ENCODE measurements at regions not wholly inside any gene's neighbourhood (a gene's known extent, or its start where the extent isn't known, plus 50 kb on each side); places are given as distances from the start of the nearest gene placed in this dataset.
"Not testable (repeated sequence)": the region's sequence is repeated elsewhere in the genome, so short reads cannot be mapped to it uniquely, and the experiment has no call there.

- H3K4me1 ChIP-seq (ENCODE audit: insufficient read depth, low read length): peaks cover 6% of the 10 kb centered on the region; the same call in 1 of the 2 replicates
- no peaks in the 10 kb centered on the region for H3K36me3 ChIP-seq (ENCODE audit: insufficient read depth, low read length)
- no peaks in the 10 kb centered on the region for H3K9me3 ChIP-seq (ENCODE audit: insufficient read depth, low read depth, low read length)
- no peak overlapping the region for H3K4me3 ChIP-seq (ENCODE audit: low read length)
- H3K9ac ChIP-seq (ENCODE audit: low read depth, low read length): no peak overlapping the region
- WGBS: 93% methylated on average over 4 of the region's 4 CpGs
- no peak overlapping the region for H3K27ac ChIP-seq (ENCODE audit: low read depth, low read length)
- no peaks in the 10 kb centered on the region for H3K27me3 ChIP-seq (ENCODE audit: insufficient read depth, low read length)
Observed at GRCh38 chr6:40832691-40833090, 206.3 kb downstream of the UNC5CL start.

DNA sequence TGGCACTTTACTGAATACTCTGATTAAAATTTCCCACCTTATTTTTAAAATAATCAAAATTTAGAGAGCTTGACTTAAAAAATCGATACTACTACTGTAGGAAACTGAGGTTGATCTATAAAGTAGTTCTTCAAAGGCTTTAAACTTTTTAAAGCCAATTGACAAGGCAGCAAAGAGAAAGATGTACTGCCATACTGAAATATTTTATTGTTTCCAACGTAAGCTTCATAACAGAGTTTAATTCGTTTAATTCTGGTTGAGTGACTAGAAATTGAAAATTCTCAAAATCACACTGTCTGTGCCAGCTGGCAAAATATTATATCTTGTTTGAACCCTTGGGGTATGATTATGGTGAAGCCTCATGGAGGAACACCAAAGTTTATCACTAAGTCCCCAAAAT is 207.6 kb downstream of the UNC5CL start:
- Histone ChIP-seq H3K36me3 (ENCODE audit: insufficient read depth, low read length) (no peaks in the 10 kb centered on the region), H3K9ac (ENCODE audit: low read depth, low read length) (no peak overlapping the region), H3K4me1 (ENCODE audit: insufficient read depth, low read length) (peaks cover 6% of the 10 kb centered on the region; the same call in 1 of the 2 replicates), H3K9me3 (ENCODE audit: insufficient read depth, low read depth, low read length) (no peaks in the 10 kb centered on the region), H3K27ac (ENCODE audit: low read depth, low read length) (no peak overlapping the region), H3K4me3 (ENCODE audit: low read length) (no peak overlapping the region), H3K27me3 (ENCODE audit: insufficient read depth, low read length) (no peaks in the 10 kb centered on the region)
- 95% methylated on average over 3 of the region's 3 CpGs for WGBS

- Histone ChIP-seq H3K9ac (ENCODE audit: low read depth, low read length) (no peak overlapping the region), H3K27ac (ENCODE audit: low read depth, low read length) (no peak overlapping the region), H3K36me3 (ENCODE audit: insufficient read depth, low read length) (no peaks in the 10 kb centered on the region), H3K4me1 (ENCODE audit: insufficient read depth, low read length) (no peaks in the 10 kb centered on the region), H3K9me3 (ENCODE audit: insufficient read depth, low read depth, low read length) (no peaks in the 10 kb centered on the region), H3K27me3 (ENCODE audit: insufficient read depth, low read length) (no peaks in the 10 kb centered on the region), H3K4me3 (ENCODE audit: low read length) (no peak overlapping the region)
- WGBS: 89% methylated on average over 2 of the region's 2 CpGs
Observed at GRCh38 chr6:40825102-40825501, 213.9 kb downstream of the UNC5CL start.

DNA sequence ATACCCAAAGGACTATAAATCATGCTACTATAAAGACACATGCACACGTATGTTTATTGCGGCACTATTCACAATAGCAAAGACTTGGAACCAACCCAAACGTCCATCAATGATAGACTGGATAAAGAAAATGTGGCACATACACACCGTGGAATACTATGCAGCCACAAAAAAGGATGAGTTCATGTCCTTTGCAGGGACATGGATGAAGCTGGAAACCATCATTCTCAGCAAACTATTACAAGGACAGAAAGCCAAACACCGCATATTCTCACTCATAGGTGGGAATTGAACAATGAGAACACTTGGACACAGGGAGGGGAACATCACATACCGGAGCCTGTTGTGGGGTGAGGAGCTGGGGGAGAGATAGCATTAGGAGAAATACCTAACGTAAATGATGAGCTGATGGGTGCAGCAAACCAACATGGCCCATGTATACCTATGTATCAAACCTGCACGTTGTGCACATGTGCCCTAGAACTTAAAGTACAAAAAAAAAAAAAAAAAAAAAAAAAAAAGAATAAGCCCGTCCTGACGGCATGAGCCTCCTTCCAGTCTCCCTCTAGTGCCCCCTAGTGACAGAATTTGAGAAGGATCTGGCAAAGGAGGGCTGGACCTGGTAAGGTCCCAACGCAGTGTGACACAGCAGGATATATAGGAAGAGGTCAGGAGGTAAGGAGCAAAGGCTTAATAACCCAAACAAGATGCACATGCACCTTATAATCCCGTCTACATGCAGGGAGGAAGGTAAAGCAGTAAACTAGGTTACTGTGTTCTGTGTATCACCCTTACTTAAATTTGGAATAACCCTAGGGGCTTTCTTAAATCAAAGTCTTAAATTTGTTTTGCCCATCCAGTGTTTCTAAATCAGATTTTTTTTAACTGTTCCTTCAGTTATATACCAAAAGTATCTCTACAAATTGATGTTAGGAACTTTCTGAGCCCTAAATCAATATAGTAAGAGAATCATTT is 214.8 kb downstream of the UNC5CL start:
- 39% methylated on average over 6 of the region's 12 CpGs for WGBS
- not testable (repeated sequence) for H3K9me3 ChIP-seq (ENCODE audit: insufficient read depth, low read depth, low read length); H3K4me3 ChIP-seq (ENCODE audit: low read length); H3K36me3 ChIP-seq (ENCODE audit: insufficient read depth, low read length); H3K4me1 ChIP-seq (ENCODE audit: insufficient read depth, low read length); H3K9ac ChIP-seq (ENCODE audit: low read depth, low read length); H3K27ac ChIP-seq (ENCODE audit: low read depth, low read length); H3K27me3 ChIP-seq (ENCODE audit: insufficient read depth, low read length)

- Histone ChIP-seq H3K36me3 (ENCODE audit: insufficient read depth, low read length) (no peaks in the 10 kb centered on the region), H3K9me3 (ENCODE audit: insufficient read depth, low read depth, low read length) (no peaks in the 10 kb centered on the region), H3K4me3 (ENCODE audit: low read length) (no peak overlapping the region), H3K4me1 (ENCODE audit: insufficient read depth, low read length) (no peaks in the 10 kb centered on the region), H3K9ac (ENCODE audit: low read depth, low read length) (no peak overlapping the region), H3K27me3 (ENCODE audit: insufficient read depth, low read length) (no peaks in the 10 kb centered on the region), H3K27ac (ENCODE audit: low read depth, low read length) (no peak overlapping the region)
- 87% methylated on average over 4 of the region's 4 CpGs for WGBS
Observed at GRCh38 chr6:40822619-40823018, 216.4 kb downstream of the UNC5CL start.

GRCh38 chr6:40819182-40819834 is 219.7 kb downstream of the UNC5CL start:
- H3K9ac ChIP-seq (ENCODE audit: low read depth, low read length): no peak overlapping the region
- no peaks in the 10 kb centered on the region for H3K4me1 ChIP-seq (ENCODE audit: insufficient read depth, low read length)
- WGBS: 90% methylated on average over 9 of the region's 9 CpGs
- no peaks in the 10 kb centered on the region for H3K36me3 ChIP-seq (ENCODE audit: insufficient read depth, low read length)
- no peak overlapping the region for H3K27ac ChIP-seq (ENCODE audit: low read depth, low read length)
- H3K9me3 ChIP-seq (ENCODE audit: insufficient read depth, low read depth, low read length): no peaks in the 10 kb centered on the region
- H3K27me3 ChIP-seq (ENCODE audit: insufficient read depth, low read length): no peaks in the 10 kb centered on the region
- no peak overlapping the region for H3K4me3 ChIP-seq (ENCODE audit: low read length)

DNA sequence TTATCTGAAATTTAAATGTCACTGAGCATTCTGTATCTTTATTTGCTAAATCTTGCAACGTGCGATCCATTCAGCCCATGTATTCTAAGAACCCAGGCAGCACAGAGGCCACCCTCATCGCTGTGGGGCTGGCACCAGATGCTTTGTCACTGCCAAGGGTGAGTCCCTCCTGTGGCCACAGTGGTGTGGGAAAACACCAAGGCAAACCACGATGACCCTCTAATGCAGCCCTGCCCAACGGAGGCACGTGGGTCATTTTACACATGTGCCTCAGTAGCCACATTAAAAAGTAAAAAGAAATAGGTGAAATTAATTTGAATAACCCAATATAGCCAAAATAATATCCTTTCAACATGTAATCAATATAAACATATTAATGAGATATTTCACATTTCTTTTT is 221.7 kb downstream of the UNC5CL start:
- no peaks in the 10 kb centered on the region for H3K36me3 ChIP-seq (ENCODE audit: insufficient read depth, low read length)
- no peak overlapping the region for H3K9ac ChIP-seq (ENCODE audit: low read depth, low read length)
- no peaks in the 10 kb centered on the region for H3K4me1 ChIP-seq (ENCODE audit: insufficient read depth, low read length)
- no peaks in the 10 kb centered on the region for H3K9me3 ChIP-seq (ENCODE audit: insufficient read depth, low read depth, low read length)
- WGBS: 94% methylated on average over 6 of the region's 6 CpGs
- no peaks in the 10 kb centered on the region for H3K27me3 ChIP-seq (ENCODE audit: insufficient read depth, low read length)
- no peak overlapping the region for H3K4me3 ChIP-seq (ENCODE audit: low read length)
- H3K27ac ChIP-seq (ENCODE audit: low read depth, low read length): no peak overlapping the region

DNA sequence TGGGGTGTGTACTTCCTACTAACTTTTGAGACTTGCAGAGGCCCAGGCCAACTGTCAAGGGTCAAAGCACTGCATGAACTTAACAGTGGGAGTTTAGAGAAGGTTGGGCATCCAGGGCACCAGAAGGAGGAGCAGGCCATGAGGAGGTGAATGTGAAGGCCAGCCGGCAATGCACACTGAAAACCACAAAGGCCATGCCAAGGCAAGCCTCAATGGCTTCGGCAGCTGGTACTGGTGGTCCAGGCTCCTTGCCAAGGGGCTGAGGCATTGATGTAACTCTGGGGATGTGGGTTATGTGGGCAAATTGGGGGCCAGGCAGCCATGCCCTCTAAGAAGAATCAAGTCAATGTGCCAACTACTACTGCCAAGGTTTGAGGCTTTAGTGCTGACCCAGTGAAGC is 222.4 kb downstream of the UNC5CL start:
- no peak overlapping the region for H3K4me3 ChIP-seq (ENCODE audit: low read length)
- H3K27me3 ChIP-seq (ENCODE audit: insufficient read depth, low read length): no peaks in the 10 kb centered on the region
- H3K4me1 ChIP-seq (ENCODE audit: insufficient read depth, low read length): no peaks in the 10 kb centered on the region
- no peak overlapping the region for H3K9ac ChIP-seq (ENCODE audit: low read depth, low read length)
- H3K9me3 ChIP-seq (ENCODE audit: insufficient read depth, low read depth, low read length): no peaks in the 10 kb centered on the region
- WGBS: 94% methylated on average over 2 of the region's 2 CpGs
- H3K27ac ChIP-seq (ENCODE audit: low read depth, low read length): no peak overlapping the region
- H3K36me3 ChIP-seq (ENCODE audit: insufficient read depth, low read length): no peaks in the 10 kb centered on the region

- H3K4me3 ChIP-seq (ENCODE audit: low read length): no peak overlapping the region
- H3K9me3 ChIP-seq (ENCODE audit: insufficient read depth, low read depth, low read length): no peaks in the 10 kb centered on the region
- no peaks in the 10 kb centered on the region for H3K27me3 ChIP-seq (ENCODE audit: insufficient read depth, low read length)
- WGBS: 94% methylated on average over 12 of the region's 12 CpGs
- no peaks in the 10 kb centered on the region for H3K4me1 ChIP-seq (ENCODE audit: insufficient read depth, low read length)
- H3K9ac ChIP-seq (ENCODE audit: low read depth, low read length): no peak overlapping the region
- H3K36me3 ChIP-seq (ENCODE audit: insufficient read depth, low read length): no peaks in the 10 kb centered on the region
- H3K27ac ChIP-seq (ENCODE audit: low read depth, low read length): no peak overlapping the region
Observed at GRCh38 chr6:40815731-40816130, 223.3 kb downstream of the UNC5CL start.

DNA sequence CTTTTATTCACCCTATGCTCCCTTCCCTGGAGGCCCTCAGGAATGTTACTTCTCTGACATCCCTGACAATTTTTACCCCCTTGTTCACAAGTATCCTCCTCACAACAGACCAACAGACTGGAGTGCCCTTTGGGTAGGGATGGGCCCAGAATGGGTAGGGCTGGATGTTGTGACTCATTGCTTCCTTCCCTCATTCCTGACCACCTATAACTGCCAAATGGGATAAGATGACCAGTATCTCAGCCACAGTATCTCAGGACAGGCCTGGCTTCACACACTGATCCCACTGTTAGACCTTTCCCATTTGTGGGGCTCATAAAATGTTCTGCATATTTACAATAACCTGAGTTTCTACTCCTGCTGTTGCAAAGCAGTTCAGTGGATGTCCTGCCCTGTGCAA is 223.0 kb upstream of the LRFN2 start:
- H3K4me3 ChIP-seq (ENCODE audit: low read length): no peak overlapping the region
- H3K36me3 ChIP-seq (ENCODE audit: insufficient read depth, low read length): no peaks in the 10 kb centered on the region
- H3K4me1 ChIP-seq (ENCODE audit: insufficient read depth, low read length): no peaks in the 10 kb centered on the region
- no peak overlapping the region for H3K27ac ChIP-seq (ENCODE audit: low read depth, low read length)
- H3K9ac ChIP-seq (ENCODE audit: low read depth, low read length): no peak overlapping the region
- H3K9me3 ChIP-seq (ENCODE audit: insufficient read depth, low read depth, low read length): no peaks in the 10 kb centered on the region
- no peaks in the 10 kb centered on the region for H3K27me3 ChIP-seq (ENCODE audit: insufficient read depth, low read length)

DNA sequence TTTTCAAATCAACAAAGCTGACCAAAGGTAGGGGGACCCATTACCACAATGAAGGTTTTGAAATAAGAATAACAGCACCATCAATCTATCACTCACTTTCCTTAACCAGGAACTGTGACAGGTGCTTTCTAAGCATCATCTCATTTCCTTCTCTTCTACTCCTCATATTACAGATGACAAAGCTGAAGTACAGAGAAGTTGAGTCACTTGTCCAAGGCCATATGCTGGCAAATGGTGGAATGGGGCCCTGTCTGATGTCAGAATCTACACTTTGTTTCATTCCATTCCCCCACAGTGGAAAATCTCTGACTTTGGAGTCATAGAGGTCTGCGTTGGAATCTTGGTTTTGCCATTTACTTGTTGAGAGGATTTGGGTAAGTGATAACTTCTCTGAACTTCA is 222.5 kb upstream of the LRFN2 start:
- Histone ChIP-seq H3K9ac (ENCODE audit: low read depth, low read length) (no peak overlapping the region), H3K4me1 (ENCODE audit: insufficient read depth, low read length) (no peaks in the 10 kb centered on the region), H3K27ac (ENCODE audit: low read depth, low read length) (no peak overlapping the region), H3K27me3 (ENCODE audit: insufficient read depth, low read length) (no peaks in the 10 kb centered on the region), H3K9me3 (ENCODE audit: insufficient read depth, low read depth, low read length) (no peaks in the 10 kb centered on the region), H3K4me3 (ENCODE audit: low read length) (no peak overlapping the region), H3K36me3 (ENCODE audit: insufficient read depth, low read length) (no peaks in the 10 kb centered on the region)
- WGBS: no CpG with 5 or more reads among the region's 1 CpG
